Osteoblast (primary cell): ENCODE measurements at regions not wholly inside any gene's neighbourhood (a gene's known extent, or its start where the extent isn't known, plus 50 kb on each side); places are given as distances from the start of the nearest gene placed in this dataset.

ENCODE experiments used
- DNase-seq: peaks from one replicate; pipeline ENCODE4 v3.0.0; 2011; ENCODE audit warnings: low spot score, mixed read lengths; ENCODE audit not compliant: insufficient read length; ENCODE audit errors: missing footprints
- H2AFZ ChIP-seq: 2 replicates; pipeline ENCODE4 v1.6.0; 2011; ENCODE audit warnings: mild to moderate bottlenecking, low read length
- H3K27ac ChIP-seq: 2 replicates; pipeline ENCODE4 v1.5.1; 2011; ENCODE audit warnings: mild to moderate bottlenecking, low read depth, low read length, moderate library complexity
- H3K27me3 ChIP-seq: 2 replicates; pipeline ENCODE4 v1.6.0; 2012; ENCODE audit warnings: mild to moderate bottlenecking, control low read depth, inconsistent platforms, low read length, moderate library complexity; ENCODE audit not compliant: insufficient read depth
- H3K36me3 ChIP-seq: 2 replicates; pipeline ENCODE4 v1.5.1; 2011; ENCODE audit warnings: mild to moderate bottlenecking, low read length, control low read depth, moderate library complexity; ENCODE audit not compliant: insufficient read depth
- H3K4me1 ChIP-seq: 2 replicates; pipeline ENCODE4 v1.5.1; 2011; ENCODE audit warnings: mild to moderate bottlenecking, low read length, control low read depth, moderate library complexity; ENCODE audit not compliant: insufficient read depth
- H3K4me2 ChIP-seq: 2 replicates; pipeline ENCODE4 v1.6.0; 2011; ENCODE audit warnings: mild to moderate bottlenecking, low read length; ENCODE audit not compliant: insufficient read depth
- H3K4me3 ChIP-seq: fragments of 200-600 bp; sonication (generic); 3 replicates; pipeline ENCODE4 v1.5.1; 2012; ENCODE audit warnings: mild to moderate bottlenecking, low read length, inconsistent platforms; ENCODE audit not compliant: insufficient read depth
- H3K79me2 ChIP-seq: 2 replicates; pipeline ENCODE4 v1.6.0; 2012; ENCODE audit warnings: mild to moderate bottlenecking, low read length, control low read depth, inconsistent platforms; ENCODE audit not compliant: insufficient read depth
- H3K9me3 ChIP-seq: 2 replicates; pipeline ENCODE4 v1.5.1; 2011; ENCODE audit warnings: low read depth, low read length, control low read depth
- H4K20me1 ChIP-seq: 2 replicates; pipeline ENCODE4 v1.6.0; 2012; ENCODE audit warnings: mild to moderate bottlenecking, low read length, control low read depth; ENCODE audit not compliant: insufficient read depth
- TF ChIP-seq, protein P1 (sequence below): IDR thresholded peaks from 2 replicates; pipeline ENCODE4 v1.5.1; 2011; ENCODE audit warnings: mild to moderate bottlenecking, low read depth, low read length, moderate library complexity; ENCODE audit errors: extremely low read depth

DNA sequence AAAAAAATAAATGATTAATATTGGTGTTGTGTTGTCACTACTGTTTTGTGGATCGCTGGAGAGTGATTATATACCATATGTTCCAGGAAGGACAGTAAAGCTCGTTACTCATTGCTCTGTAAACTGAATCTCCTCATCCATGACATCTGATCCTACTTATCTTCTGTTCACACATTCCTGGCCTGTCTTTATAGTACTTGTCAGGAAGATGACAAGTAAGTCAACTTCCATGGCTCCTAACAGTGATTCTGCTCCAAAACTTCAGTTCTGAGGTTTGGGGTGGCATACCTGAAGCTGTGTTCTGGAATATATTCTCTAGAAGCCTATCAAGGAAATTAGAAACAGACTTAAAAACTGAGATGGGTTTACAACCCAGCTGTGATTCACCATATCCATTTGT lies 288.9 kb downstream of the ZBBX start:
- no peak overlapping the region for H3K4me3 ChIP-seq
- DNase-seq, result no peak
- H2AFZ ChIP-seq, result no peak overlapping the region
- no peaks in the 10 kb centered on the region for H3K36me3 ChIP-seq
- H3K27ac ChIP-seq, result no peak overlapping the region
- H3K79me2 ChIP-seq, result no peaks in the 10 kb centered on the region
- no peaks in the 10 kb centered on the region for H3K9me3 ChIP-seq
- H4K20me1 ChIP-seq, result no peaks in the 10 kb centered on the region
- no peaks in the 10 kb centered on the region for H3K4me1 ChIP-seq
- TF ChIP-seq, protein P1, sequence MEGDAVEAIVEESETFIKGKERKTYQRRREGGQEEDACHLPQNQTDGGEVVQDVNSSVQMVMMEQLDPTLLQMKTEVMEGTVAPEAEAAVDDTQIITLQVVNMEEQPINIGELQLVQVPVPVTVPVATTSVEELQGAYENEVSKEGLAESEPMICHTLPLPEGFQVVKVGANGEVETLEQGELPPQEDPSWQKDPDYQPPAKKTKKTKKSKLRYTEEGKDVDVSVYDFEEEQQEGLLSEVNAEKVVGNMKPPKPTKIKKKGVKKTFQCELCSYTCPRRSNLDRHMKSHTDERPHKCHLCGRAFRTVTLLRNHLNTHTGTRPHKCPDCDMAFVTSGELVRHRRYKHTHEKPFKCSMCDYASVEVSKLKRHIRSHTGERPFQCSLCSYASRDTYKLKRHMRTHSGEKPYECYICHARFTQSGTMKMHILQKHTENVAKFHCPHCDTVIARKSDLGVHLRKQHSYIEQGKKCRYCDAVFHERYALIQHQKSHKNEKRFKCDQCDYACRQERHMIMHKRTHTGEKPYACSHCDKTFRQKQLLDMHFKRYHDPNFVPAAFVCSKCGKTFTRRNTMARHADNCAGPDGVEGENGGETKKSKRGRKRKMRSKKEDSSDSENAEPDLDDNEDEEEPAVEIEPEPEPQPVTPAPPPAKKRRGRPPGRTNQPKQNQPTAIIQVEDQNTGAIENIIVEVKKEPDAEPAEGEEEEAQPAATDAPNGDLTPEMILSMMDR, result no peak
- H3K27me3 ChIP-seq, result no peaks in the 10 kb centered on the region
- H3K4me2 ChIP-seq, result no peak overlapping the region

DNA sequence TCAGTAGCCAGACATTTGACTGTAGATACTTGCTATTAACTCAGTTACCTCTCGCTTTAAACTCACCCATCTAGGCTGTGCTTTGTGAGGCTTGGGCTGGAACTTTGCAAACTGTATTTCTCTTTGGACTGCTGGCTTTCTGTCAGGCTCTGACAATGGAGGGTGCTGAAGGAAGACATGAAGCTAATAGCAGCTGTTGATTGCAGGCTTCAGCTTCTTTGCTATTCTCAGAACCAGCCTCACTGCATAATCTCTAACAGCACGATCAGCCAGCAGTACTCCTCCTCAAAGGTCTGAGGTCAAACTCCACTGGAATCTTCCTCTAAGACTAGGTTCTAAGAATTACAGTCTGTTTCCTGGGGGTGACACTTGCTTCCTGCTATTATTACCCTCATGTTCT lies 295.6 kb downstream of the ZBBX start:
- H3K79me2 ChIP-seq, result no peaks in the 10 kb centered on the region
- H2AFZ ChIP-seq, result no peak overlapping the region
- H3K4me2 ChIP-seq, result no peak overlapping the region
- peaks cover 6% of the 10 kb centered on the region for H3K9me3 ChIP-seq
- no peak for DNase-seq
- H3K27ac ChIP-seq, result no peak overlapping the region
- no peak overlapping the region for H3K4me3 ChIP-seq
- H3K27me3 ChIP-seq, result no peaks in the 10 kb centered on the region
- H4K20me1 ChIP-seq, result no peaks in the 10 kb centered on the region
- H3K36me3 ChIP-seq, result no peaks in the 10 kb centered on the region
- TF ChIP-seq, protein P1, result no peak
- H3K4me1 ChIP-seq, result no peaks in the 10 kb centered on the region

DNA sequence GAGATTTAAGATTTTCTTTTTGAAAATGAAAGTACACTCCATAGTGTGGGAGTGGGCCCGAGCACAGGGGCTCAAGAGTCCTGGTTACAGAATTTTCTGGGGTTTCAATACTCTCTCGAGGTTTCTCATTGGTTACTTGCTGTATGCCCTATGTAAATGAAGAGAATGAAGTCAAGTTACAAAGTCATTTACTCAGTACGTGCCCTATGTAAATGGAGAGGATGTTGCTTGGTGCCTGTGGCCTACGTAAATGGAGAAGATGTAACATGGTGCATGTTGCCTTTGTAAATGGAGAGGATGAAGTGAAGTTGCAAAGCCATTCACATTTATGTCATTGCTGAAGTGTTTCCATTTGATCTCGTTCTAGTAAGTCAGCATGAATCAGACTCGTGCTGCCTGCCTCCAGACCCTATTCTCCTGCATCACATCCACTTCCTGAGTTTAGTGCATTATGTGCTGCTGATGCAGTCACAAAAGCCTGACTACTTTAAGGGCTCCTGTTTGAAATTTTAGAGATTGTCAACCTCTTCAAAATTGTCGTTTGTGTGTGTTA lies 302.0 kb downstream of the ZBBX start:
- TF ChIP-seq, protein P1, result no peak

DNA sequence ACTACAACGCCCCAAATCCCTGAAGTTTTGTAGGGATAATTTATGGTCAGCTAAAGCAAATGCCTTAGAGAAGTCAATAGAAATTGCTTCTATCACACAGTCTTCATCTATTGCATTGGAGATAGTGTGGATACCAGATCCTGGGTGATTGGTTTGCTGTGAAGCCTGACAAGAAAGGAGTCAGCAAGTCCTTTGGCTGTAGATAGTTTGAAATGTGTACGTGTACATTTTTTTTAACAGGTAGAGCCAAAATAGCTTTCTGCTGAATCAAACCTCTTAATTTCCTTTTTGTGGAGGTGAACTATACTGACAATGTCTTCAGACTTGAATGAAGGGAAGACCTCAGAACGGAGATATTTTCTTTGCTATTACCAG lies 312.3 kb downstream of the ZBBX start:
- no peak overlapping the region for H2AFZ ChIP-seq
- TF ChIP-seq, protein P1, result no peak
- H3K4me2 ChIP-seq, result no peak overlapping the region
- no peaks in the 10 kb centered on the region for H3K79me2 ChIP-seq
- H3K27me3 ChIP-seq, result no peaks in the 10 kb centered on the region
- H3K9me3 ChIP-seq, result peaks cover 3% of the 10 kb centered on the region
- H3K27ac ChIP-seq, result no peak overlapping the region
- DNase-seq, result no peak
- H4K20me1 ChIP-seq, result no peaks in the 10 kb centered on the region
- H3K4me1 ChIP-seq, result no peaks in the 10 kb centered on the region
- no peaks in the 10 kb centered on the region for H3K36me3 ChIP-seq
- no peak overlapping the region for H3K4me3 ChIP-seq

More for the DNA sequence above, 302.0 kb downstream of the ZBBX start:
- Histone ChIP-seq H3K4me1 (no peaks in the 10 kb centered on the region), H4K20me1 (no peaks in the 10 kb centered on the region), H3K9me3 (peaks cover 2% of the 10 kb centered on the region), H3K27me3 (no peaks in the 10 kb centered on the region), H3K27ac (no peak overlapping the region), H3K4me3 (no peak overlapping the region), H3K4me2 (no peak overlapping the region), H2AFZ (no peak overlapping the region), H3K79me2 (no peaks in the 10 kb centered on the region), H3K36me3 (no peaks in the 10 kb centered on the region)
- no peak for DNase-seq
